ENCODE measurements at regions not wholly inside any gene's neighbourhood (a gene's known extent, or its start where the extent isn't known, plus 50 kb on each side); places are given as distances from the start of the nearest gene placed in this dataset.

GRCh38 chr1:232096751-232097150 is 470.2 kb downstream of the DISC1 start:
- H3K4me1 ChIP-seq, result no peaks in the 10 kb centered on the region
- no peaks in the 10 kb centered on the region for H3K36me3 ChIP-seq
- no peaks in the 10 kb centered on the region for H3K9me3 ChIP-seq
- no peak overlapping the region for H3K27ac ChIP-seq
- no peaks in the 10 kb centered on the region for H3K27me3 ChIP-seq
- 88% methylated on average over 3 of the region's 3 CpGs for WGBS
- no peak for DNase-seq (ENCODE audit: low spot score in 2 of 2)
- TF ChIP-seq POLR2A (IDR thresholded peaks at IDR 0.05) (no peak), CTCF (IDR thresholded peaks at IDR 0.05) (no peak), POLR2AphosphoS5 (IDR thresholded peaks at IDR 0.05) (no peak), EP300 (IDR thresholded peaks at IDR 0.05) (no peak)
- no peak overlapping the region for H3K4me3 ChIP-seq
